Calu3 (cell line): ENCODE measurements at regions not wholly inside any gene's neighbourhood (a gene's known extent, or its start where the extent isn't known, plus 50 kb on each side); places are given as distances from the start of the nearest gene placed in this dataset.

Experiments used
- BruUV-seq: library from RNA; stranded (reverse); fragments of 400-500 nt; replicated peaks from 2 replicates; lab custom pipeline; 2021; lab: Mats Ljungman, UMichigan
- CTCF ChIA-PET: fragments of 300-600 bp; sonication (Branson Sonifier 250); formaldehyde crosslinking; loops from one replicate; lab custom pipeline; 2022; ENCODE audit warnings: antibody characterized with exemption; lab: Charles Lee
- DNase-seq: peaks from one replicate; pipeline ENCODE4 v3.0.0; 2022
- H3K27ac Mint-ChIP-seq: one replicate; pipeline ENCODE4 v1.8.0; 2022; ENCODE audit warnings: mixed read lengths; ENCODE audit not compliant: unreplicated experiment
- H3K27me3 Mint-ChIP-seq: one replicate; pipeline ENCODE4 v1.8.0; 2022; ENCODE audit warnings: mixed read lengths; ENCODE audit not compliant: unreplicated experiment
- H3K36me3 Mint-ChIP-seq: one replicate; pipeline ENCODE4 v1.8.0; 2022; ENCODE audit warnings: mild to moderate bottlenecking, moderate library complexity, mixed read lengths; ENCODE audit not compliant: insufficient read depth, unreplicated experiment
- H3K4me1 Mint-ChIP-seq: one replicate; pipeline ENCODE4 v1.8.0; 2022; ENCODE audit warnings: mild to moderate bottlenecking, low read depth, mixed read lengths; ENCODE audit not compliant: unreplicated experiment
- H3K4me3 Mint-ChIP-seq: one replicate; pipeline ENCODE4 v1.8.0; 2022; ENCODE audit warnings: mild to moderate bottlenecking, low read depth, moderate library complexity, mixed read lengths; ENCODE audit not compliant: unreplicated experiment
- H3K9me3 Mint-ChIP-seq: one replicate; pipeline ENCODE4 v1.8.0; 2022; ENCODE audit warnings: low read depth, mixed read lengths; ENCODE audit not compliant: unreplicated experiment
- intact Hi-C: fragments of 100-400 bp; cut with micrococcal nuclease; formaldehyde crosslinking; loops from one replicate; pipeline ENCODE4 v1.10.0; 2022; ENCODE audit not compliant: unreplicated experiment
- TF ChIP-seq, protein P1 (sequence below): fragments of 200-600 bp; IDR thresholded peaks from one replicate; pipeline ENCODE4 v1.8.0; 2022; ENCODE audit warnings: antibody characterized with exemption; ENCODE audit not compliant: unreplicated experiment

GRCh38 chr9:26426551-26427131 lies 466.0 kb downstream of the CAAP1 start:
- CTCF ChIA-PET = no interaction called here
- no peaks in the 10 kb centered on the region for H3K4me1 Mint-ChIP-seq
- no peak overlapping the region for H3K4me3 Mint-ChIP-seq
- H3K27ac Mint-ChIP-seq = no peak overlapping the region
- BruUV-seq = no TSS peak
- no peaks in the 10 kb centered on the region for H3K36me3 Mint-ChIP-seq
- H3K9me3 Mint-ChIP-seq = peaks cover 9% of the 10 kb centered on the region
- intact Hi-C loops = no loop called here
- DNase-seq = no peak
- TF ChIP-seq, protein P1, sequence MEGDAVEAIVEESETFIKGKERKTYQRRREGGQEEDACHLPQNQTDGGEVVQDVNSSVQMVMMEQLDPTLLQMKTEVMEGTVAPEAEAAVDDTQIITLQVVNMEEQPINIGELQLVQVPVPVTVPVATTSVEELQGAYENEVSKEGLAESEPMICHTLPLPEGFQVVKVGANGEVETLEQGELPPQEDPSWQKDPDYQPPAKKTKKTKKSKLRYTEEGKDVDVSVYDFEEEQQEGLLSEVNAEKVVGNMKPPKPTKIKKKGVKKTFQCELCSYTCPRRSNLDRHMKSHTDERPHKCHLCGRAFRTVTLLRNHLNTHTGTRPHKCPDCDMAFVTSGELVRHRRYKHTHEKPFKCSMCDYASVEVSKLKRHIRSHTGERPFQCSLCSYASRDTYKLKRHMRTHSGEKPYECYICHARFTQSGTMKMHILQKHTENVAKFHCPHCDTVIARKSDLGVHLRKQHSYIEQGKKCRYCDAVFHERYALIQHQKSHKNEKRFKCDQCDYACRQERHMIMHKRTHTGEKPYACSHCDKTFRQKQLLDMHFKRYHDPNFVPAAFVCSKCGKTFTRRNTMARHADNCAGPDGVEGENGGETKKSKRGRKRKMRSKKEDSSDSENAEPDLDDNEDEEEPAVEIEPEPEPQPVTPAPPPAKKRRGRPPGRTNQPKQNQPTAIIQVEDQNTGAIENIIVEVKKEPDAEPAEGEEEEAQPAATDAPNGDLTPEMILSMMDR = no peak
- no peaks in the 10 kb centered on the region for H3K27me3 Mint-ChIP-seq

DNA sequence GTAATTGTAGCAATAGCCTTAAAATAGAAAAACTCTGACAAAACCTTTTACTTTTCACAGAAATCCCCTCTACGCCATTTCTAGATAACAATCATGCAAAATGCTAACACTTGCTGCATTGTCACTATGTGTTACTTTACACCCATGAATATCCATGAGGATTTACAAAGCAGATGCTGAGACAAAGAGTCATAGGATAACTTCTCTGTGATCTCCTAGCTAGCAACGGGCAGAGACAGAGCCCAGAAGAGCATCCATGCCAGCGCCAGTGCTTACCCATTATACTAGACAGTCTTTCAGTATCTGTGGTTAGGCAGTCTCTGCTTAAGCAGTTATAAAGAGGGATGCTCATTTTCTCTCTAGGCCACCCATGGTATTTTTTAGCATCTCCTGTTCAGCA lies 474.1 kb downstream of the CAAP1 start:
- no peaks in the 10 kb centered on the region for H3K27me3 Mint-ChIP-seq
- no peaks in the 10 kb centered on the region for H3K4me1 Mint-ChIP-seq
- TF ChIP-seq, protein P1 = no peak
- intact Hi-C loops = no loop called here
- H3K27ac Mint-ChIP-seq = no peak overlapping the region
- CTCF ChIA-PET = no interaction called here
- peaks cover 8% of the 10 kb centered on the region for H3K9me3 Mint-ChIP-seq
- no TSS peak for BruUV-seq
- H3K4me3 Mint-ChIP-seq = no peak overlapping the region
- H3K36me3 Mint-ChIP-seq = no peaks in the 10 kb centered on the region
- no peak for DNase-seq

DNA sequence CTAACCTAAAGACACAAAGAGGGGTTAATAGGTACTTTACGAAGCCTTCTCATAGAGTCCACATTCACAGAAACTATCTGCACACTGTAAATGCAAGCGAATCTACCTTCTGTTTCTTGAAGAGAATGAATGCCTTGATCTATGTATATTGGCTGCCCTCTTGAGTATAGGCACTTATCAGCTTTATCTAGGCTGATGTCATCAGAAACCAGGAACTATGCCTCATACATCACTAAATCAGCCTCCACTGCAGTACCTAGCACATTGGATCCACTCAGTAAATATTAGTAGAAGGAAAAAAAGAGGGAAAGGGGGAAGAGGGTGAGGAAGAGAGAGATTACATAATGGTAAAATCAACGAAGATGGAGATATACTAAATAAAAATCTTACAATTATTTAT lies 477.1 kb downstream of the CAAP1 start:
- Mint-ChIP-seq H3K9me3 (peaks cover 13% of the 10 kb centered on the region), H3K4me1 (no peaks in the 10 kb centered on the region), H3K36me3 (no peaks in the 10 kb centered on the region), H3K27ac (no peak overlapping the region), H3K4me3 (no peak overlapping the region), H3K27me3 (no peaks in the 10 kb centered on the region)
- CTCF ChIA-PET = no interaction called here
- DNase-seq = no peak
- TF ChIP-seq, protein P1 = no peak
- no TSS peak for BruUV-seq
- intact Hi-C loops = no loop called here

DNA sequence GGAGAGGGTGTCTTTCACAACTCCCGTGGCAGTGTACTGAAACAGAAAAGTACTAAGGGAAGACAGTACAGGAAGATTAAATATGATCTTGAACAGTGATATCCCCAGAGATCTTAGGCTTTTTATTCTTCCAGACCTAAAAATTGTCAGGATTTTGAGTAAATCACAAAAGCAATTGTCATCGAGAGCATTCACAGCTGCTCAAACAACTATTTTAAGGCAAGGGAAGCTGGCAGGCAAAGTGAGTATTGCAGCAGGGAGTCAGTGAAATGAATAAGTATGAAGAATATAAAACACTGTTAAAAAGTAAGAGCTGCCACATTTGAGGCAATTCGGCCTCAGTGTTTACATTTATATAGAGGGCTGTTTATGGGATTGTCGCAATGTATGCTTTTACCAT lies 479.0 kb downstream of the CAAP1 start:
- TF ChIP-seq, protein P1 = no peak
- BruUV-seq = no TSS peak
- DNase-seq = no peak
- no peak overlapping the region for H3K27ac Mint-ChIP-seq
- peaks cover 14% of the 10 kb centered on the region for H3K9me3 Mint-ChIP-seq
- no peaks in the 10 kb centered on the region for H3K27me3 Mint-ChIP-seq
- no peaks in the 10 kb centered on the region for H3K4me1 Mint-ChIP-seq
- H3K4me3 Mint-ChIP-seq = no peak overlapping the region
- intact Hi-C loops = no loop called here
- H3K36me3 Mint-ChIP-seq = no peaks in the 10 kb centered on the region
- CTCF ChIA-PET = no interaction called here
